NT2/D1 (cell line): ENCODE measurements at regions not wholly inside any gene's neighbourhood (a gene's known extent, or its start where the extent isn't known, plus 50 kb on each side); places are given as distances from the start of the nearest gene placed in this dataset.

Experiments used
- SUZ12 ChIP-seq: IDR thresholded peaks from 2 replicates; pipeline ENCODE4 v1.6.1; 2011; ENCODE audit not compliant: insufficient read length, insufficient read depth; ENCODE audit errors: extremely low read depth
- ZNF274 ChIP-seq: IDR thresholded peaks from 2 replicates; pipeline ENCODE4 v1.6.1; 2011; ENCODE audit warnings: mild to moderate bottlenecking, low read depth, low read length

- TF ChIP-seq ZNF274 = no peak
- TF ChIP-seq SUZ12 = no peak
Measured at GRCh38 chr14:42159138-42159537, 552.5 kb downstream of the LRFN5 start.
